ENCODE measurements at regions not wholly inside any gene's neighbourhood (a gene's known extent, or its start where the extent isn't known, plus 50 kb on each side); places are given as distances from the start of the nearest gene placed in this dataset.

GRCh38 chr11:116605543-116606459 lies 167.0 kb downstream of the BUD13 start (continued):
- TF ChIP-seq KDM4B (CRISPR knock-in tag; IDR thresholded peaks at IDR 0.05) (no peak), MEF2D (CRISPR knock-in tag; IDR thresholded peaks at IDR 0.05) (no peak; the same call in 1 of the 2 replicates), ZNF30 (CRISPR knock-in tag; IDR thresholded peaks at IDR 0.05) (no peak), TBX3 (IDR thresholded peaks at IDR 0.05; ENCODE audit: borderline replicate concordance) (no peak), ZNF772 (CRISPR knock-in tag; IDR thresholded peaks at IDR 0.05) (peak; percentile 60; the same call in 1 of the 2 replicates), ZMYM2 (CRISPR knock-in tag; IDR thresholded peaks at IDR 0.05) (no peak), ZNF441 (CRISPR knock-in tag; IDR thresholded peaks at IDR 0.05; ENCODE audit: borderline replicate concordance) (peak; percentile 78; the same call in 1 of the 2 replicates), TRIM22 (IDR thresholded peaks at IDR 0.05) (no peak), POLR2G (IDR thresholded peaks at IDR 0.05; ENCODE audit: low read depth, low read length) (no peak), ZNF597 (CRISPR knock-in tag; IDR thresholded peaks at IDR 0.05) (no peak), PRMT3 (CRISPR knock-in tag; IDR thresholded peaks at IDR 0.05; ENCODE audit: borderline replicate concordance, low read depth) (no peak), YEATS4 (CRISPR knock-in tag; IDR thresholded peaks at IDR 0.05; ENCODE audit: borderline replicate concordance) (no peak), TGIF2 (CRISPR knock-in tag; IDR thresholded peaks at IDR 0.05) (peak; percentile 92), MAF1 (CRISPR knock-in tag; IDR thresholded peaks at IDR 0.05; ENCODE audit: borderline replicate concordance) (no peak), REPIN1 (CRISPR knock-in tag; IDR thresholded peaks at IDR 0.05; ENCODE audit: borderline replicate concordance, low read depth) (peak; percentile 66), ZNF296 (CRISPR knock-in tag; conservative IDR thresholded peaks at IDR 0.05) (no peak), CBX5 (CRISPR knock-in tag; IDR thresholded peaks at IDR 0.05; ENCODE audit: borderline replicate concordance) (0 out of 2 replicates have a peak, but pooled peaks have one; percentile 47), KLF15 (CRISPR knock-in tag; IDR thresholded peaks at IDR 0.05; ENCODE audit: borderline replicate concordance) (no peak), ZNF549 (CRISPR knock-in tag; IDR thresholded peaks at IDR 0.05) (no peak), NFE2L2 (IDR thresholded peaks at IDR 0.05; ENCODE audit: low read length) (no peak), NCOA1 (CRISPR knock-in tag; IDR thresholded peaks at IDR 0.05) (no peak), ZBTB34 (CRISPR knock-in tag; IDR thresholded peaks at IDR 0.05) (no peak), ESRRA (CRISPR knock-in tag; IDR thresholded peaks at IDR 0.05; ENCODE audit: low read depth) (no peak), ZSCAN25 (CRISPR knock-in tag; IDR thresholded peaks at IDR 0.05) (no peak)

Data from HepG2 (cell line).